NB4 (cell line): ENCODE measurements at regions not wholly inside any gene's neighbourhood (a gene's known extent, or its start where the extent isn't known, plus 50 kb on each side); places are given as distances from the start of the nearest gene placed in this dataset.

Experiments used
- MYC ChIP-seq: IDR thresholded peaks from 2 replicates; pipeline ENCODE4 v1.6.1; 2011; ENCODE audit warnings: low read depth, low read length
- POLR2A ChIP-seq: IDR thresholded peaks from 2 replicates; pipeline ENCODE4 v1.6.1; 2011; ENCODE audit warnings: mild to moderate bottlenecking; ENCODE audit not compliant: insufficient read length; ENCODE audit errors: extremely low read depth
- TF ChIP-seq, protein P1 (sequence below): IDR thresholded peaks from one replicate; pipeline ENCODE4 v1.5.1; 2012; ENCODE audit warnings: low read depth, low read length
- TF ChIP-seq, protein P2 (sequence below): IDR thresholded peaks from 2 replicates; pipeline ENCODE4 v1.6.1; 2011; ENCODE audit warnings: low read depth, low read length

DNA sequence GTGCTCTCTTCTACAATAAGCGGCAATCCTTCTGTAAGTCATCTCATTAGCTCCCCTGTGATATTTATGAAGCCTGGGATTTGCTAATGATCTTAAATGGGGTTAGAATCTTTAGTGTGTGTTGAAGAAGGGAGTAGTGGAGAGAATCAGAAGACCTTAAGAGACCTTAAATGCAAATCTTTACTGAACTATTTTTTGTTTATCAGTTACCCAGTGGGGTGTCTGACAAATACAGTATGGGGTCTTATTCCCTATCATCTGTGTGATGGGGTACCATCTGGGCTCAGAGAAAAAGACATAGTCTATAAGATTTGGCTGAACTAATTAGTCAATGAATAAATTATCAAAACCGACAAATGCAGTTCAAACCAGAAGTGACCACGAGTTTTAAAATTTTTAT is 378.4 kb upstream of the SGCD start:
- TF ChIP-seq POLR2A (no peak), MYC (no peak)
- TF ChIP-seq, protein P1, sequence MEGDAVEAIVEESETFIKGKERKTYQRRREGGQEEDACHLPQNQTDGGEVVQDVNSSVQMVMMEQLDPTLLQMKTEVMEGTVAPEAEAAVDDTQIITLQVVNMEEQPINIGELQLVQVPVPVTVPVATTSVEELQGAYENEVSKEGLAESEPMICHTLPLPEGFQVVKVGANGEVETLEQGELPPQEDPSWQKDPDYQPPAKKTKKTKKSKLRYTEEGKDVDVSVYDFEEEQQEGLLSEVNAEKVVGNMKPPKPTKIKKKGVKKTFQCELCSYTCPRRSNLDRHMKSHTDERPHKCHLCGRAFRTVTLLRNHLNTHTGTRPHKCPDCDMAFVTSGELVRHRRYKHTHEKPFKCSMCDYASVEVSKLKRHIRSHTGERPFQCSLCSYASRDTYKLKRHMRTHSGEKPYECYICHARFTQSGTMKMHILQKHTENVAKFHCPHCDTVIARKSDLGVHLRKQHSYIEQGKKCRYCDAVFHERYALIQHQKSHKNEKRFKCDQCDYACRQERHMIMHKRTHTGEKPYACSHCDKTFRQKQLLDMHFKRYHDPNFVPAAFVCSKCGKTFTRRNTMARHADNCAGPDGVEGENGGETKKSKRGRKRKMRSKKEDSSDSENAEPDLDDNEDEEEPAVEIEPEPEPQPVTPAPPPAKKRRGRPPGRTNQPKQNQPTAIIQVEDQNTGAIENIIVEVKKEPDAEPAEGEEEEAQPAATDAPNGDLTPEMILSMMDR: no peak
- TF ChIP-seq, protein P2, sequence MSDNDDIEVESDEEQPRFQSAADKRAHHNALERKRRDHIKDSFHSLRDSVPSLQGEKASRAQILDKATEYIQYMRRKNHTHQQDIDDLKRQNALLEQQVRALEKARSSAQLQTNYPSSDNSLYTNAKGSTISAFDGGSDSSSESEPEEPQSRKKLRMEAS: no peak
